AG09319 (cell line): ENCODE measurements at regions not wholly inside any gene's neighbourhood (a gene's known extent, or its start where the extent isn't known, plus 50 kb on each side); places are given as distances from the start of the nearest gene placed in this dataset.
"Not testable (repeated sequence)": the region's sequence is repeated elsewhere in the genome, so short reads cannot be mapped to it uniquely, and the experiment has no call there.

Source experiments
- DNase-seq: peaks from one replicate; pipeline ENCODE4 v3.0.0-alpha.2; 2010; ENCODE audit warnings: low read depth; ENCODE audit errors: extremely low read depth
- TF ChIP-seq, protein P1 (sequence below): IDR thresholded peaks from 2 replicates; pipeline ENCODE4 v1.5.1; 2011; ENCODE audit warnings: low read depth, mild to moderate bottlenecking, inconsistent platforms, low read length, moderate library complexity

DNA sequence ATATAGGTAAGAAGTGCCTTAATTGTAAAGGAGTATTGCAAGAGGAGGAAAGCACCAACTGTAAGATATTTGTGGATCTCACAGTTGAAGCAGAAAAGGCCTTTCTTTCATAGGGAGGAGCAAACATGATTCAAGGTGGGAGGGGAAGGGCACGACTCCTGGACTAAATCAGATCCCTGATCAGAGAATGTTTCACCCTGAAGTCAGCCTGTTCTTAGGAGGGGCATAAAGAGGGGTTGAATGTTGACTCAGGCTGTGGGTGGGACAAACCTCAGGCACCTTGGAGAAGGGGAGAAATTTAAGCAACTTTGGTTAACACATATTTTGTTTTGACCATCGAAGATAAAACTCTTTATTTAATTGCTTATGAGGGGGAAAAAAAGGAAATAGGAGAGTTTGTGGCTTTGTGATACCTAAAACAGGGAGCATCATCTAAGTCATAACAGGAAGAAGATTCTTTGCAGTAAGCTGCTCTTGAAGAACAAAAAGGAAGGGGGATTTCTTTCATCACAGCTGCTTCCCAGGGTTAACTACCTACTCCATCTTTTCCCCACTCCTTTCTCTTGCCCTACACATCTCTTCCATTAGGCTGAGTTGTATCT lies 158.6 kb upstream of the ZNF267 start:
- DNase-seq: no peak
- TF ChIP-seq, protein P1, sequence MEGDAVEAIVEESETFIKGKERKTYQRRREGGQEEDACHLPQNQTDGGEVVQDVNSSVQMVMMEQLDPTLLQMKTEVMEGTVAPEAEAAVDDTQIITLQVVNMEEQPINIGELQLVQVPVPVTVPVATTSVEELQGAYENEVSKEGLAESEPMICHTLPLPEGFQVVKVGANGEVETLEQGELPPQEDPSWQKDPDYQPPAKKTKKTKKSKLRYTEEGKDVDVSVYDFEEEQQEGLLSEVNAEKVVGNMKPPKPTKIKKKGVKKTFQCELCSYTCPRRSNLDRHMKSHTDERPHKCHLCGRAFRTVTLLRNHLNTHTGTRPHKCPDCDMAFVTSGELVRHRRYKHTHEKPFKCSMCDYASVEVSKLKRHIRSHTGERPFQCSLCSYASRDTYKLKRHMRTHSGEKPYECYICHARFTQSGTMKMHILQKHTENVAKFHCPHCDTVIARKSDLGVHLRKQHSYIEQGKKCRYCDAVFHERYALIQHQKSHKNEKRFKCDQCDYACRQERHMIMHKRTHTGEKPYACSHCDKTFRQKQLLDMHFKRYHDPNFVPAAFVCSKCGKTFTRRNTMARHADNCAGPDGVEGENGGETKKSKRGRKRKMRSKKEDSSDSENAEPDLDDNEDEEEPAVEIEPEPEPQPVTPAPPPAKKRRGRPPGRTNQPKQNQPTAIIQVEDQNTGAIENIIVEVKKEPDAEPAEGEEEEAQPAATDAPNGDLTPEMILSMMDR: no peak

DNA sequence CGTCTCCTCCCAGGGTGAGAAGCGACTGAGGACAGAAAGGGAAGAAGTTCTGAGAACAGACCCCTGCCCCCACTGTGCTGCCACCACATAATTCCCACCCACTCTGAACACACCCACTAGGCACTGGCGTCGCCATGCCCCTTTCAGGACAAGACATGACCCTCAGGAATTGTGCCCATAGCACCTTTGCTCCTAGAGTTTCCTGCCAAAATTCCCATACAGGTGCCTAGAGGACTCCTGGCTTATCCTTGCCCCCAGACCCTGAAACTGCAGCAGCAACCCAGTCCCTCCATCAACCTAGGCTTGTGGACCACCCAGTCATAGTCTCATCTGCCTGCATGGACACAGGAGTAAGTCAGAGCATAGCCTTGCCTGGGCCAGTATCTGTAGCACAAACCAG lies 157.7 kb upstream of the ZNF267 start:
- TF ChIP-seq, protein P1: no peak
- DNase-seq: no peak

DNA sequence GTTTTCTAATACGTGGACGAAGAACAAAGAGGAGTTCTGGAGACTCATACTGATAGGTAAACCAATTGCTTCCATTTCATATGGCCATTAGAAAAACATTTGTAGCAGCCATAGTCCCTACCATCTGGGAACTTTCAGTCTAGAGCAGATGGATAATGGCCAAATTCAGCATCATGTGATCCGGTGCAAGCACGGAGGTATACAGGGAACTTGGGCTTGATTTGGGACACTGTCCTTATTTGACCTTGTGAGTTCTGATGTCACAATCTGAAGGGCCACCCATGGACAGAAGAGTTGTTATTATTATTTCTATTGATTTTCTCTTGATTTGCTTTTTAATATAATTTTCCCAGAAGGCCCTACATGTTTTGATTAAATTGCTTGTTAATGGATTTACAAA lies 154.6 kb upstream of the ZNF267 start:
- TF ChIP-seq, protein P1: no peak
- DNase-seq: no peak

DNA sequence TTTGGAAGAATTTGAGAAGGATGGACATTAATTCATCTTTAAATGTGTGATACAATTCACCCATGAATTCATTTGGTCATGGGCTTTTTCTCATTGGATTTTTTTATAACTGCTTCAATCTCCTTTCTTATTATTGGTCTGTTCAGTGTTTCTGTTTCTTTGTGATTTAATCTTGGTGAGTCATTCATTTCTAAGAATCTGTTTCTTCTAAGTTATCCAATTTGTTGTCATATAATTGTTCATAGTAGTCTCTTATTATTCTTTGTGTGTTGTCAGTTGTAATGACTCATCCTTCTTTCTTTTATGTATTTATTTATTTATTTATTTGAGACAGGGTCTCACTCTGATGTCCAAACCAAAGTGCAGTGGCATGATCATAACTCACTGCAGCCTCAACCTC lies 146.1 kb upstream of the ZNF267 start:
- TF ChIP-seq, protein P1: no peak
- no peak for DNase-seq

DNA sequence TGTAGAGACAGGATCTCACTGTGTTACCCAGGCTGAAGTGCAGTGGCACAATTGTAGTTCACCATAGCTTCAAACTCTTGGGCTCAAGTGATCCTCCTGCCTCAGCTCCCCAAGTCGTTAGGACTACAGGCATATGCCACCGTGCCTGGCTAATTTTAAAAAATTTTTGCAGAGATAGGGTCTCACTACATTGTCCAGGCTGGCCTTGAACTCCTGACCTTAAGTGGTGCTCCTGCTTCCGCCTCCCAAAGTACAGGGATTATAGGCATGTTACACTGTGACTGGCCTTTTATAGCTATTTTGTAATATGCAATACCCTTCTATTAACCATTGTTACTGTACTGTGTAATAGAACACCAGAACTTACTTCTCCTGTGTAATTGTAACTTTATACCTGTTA lies 139.3 kb upstream of the ZNF267 start:
- no peak for DNase-seq
- TF ChIP-seq, protein P1: no peak

DNA sequence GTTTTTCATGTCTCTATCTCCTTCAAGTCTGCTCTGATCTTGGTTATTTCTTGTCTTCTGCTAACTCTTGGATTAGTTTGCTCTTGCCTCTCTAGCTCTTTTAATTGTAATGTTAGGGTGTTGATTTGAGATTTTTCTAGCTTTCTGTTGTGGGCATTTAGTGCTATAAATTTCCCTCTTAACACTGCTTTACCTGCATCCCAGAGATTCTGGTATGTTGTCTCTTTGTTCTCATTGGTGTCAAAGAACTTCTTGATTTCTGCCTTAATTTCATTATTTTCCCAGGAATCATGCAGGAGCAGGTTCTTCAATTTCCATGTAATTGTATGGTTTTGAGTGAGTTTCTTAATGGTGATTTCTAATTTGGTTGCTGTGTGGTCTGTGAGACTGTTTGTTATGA lies 128.5 kb upstream of the ZNF267 start:
- DNase-seq: not testable (repeated sequence)

DNA sequence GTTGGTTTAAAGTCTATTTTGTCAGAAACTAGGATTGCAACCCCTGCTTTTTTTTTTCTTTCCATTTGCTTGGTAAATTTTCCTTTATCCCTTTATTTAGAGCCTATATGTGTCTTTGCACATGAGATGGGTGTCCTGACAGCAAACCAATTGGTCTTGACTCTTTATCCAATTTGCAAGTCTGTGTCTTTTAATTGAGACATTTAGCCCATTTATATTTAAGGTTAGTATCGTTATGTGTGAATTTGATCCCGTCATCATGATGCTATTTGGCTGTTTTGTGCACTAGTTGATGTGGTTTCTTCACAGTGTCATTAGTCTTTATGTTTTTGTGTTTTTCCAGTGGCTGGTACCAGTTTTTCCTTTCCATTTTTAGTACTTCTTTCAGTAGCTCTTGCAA lies 127.7 kb upstream of the ZNF267 start:
- TF ChIP-seq, protein P1: no peak
- DNase-seq: no peak

DNA sequence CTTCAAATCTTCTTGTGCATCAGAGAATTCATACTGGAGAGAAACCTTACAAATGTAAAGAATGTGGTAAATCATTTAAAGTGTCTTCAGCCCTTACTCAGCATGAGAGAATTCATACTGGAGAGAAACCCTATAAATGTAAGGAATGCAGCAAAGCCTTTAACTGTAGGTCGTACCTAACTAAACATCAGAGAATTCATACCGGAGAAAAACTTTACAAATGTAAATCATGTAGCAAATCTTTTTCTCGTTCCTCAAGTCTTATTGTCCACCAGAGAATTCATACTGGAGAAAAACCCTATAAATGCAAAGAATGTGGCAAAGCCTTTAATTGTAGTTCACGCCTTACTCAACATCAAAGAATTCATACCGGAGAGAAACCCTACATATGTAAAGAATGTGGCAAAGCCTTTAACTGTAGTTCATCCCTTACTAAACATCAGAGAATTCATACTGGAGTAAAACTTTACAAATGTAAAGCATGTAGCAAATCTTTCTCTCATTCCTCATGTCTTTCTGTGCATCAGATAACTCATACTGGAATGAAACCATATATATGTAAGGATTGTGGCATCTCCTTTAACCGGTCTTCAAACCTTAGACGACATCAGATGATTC lies 118.5 kb upstream of the ZNF267 start:
- DNase-seq: no peak

More for the DNA sequence above, 118.5 kb upstream of the ZNF267 start:
- TF ChIP-seq, protein P1: no peak
